ENCODE measurements at regions not wholly inside any gene's neighbourhood (a gene's known extent, or its start where the extent isn't known, plus 50 kb on each side); places are given as distances from the start of the nearest gene placed in this dataset.

DNA sequence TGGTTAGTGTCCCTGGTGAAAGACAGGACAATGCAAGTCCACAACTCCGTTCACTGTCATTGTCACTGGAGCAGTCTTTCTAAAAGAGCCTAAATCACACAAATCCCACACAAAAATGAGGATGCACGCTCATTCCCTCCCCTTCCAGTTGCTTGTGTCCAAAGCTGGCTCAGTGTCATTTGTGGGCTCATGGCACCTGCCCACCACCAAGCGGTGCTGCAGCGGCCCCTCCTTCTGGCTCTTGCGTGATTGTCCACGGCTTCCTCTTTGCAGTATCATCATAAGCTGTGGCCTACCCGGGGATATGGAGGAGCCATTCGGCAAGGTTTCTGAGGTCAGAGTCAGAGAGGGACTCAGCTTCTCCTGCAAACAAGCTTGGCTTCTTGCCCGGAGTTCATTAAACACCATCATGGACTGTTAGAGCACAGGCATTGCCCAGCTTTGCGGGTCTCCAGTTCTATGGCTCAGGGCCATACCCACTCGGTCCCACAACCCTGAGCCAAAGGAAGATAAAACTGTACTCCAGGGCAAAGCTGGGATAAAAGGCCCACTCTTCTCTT is 179.4 kb upstream of the AGAP1 start:
- TF ChIP-seq PAX5 (IDR thresholded peaks at IDR 0.05; ENCODE audit: insufficient read depth, low read length, severe bottlenecking): no peak
- TF ChIP-seq POU2F2 (IDR thresholded peaks at IDR 0.05; ENCODE audit: low read depth, low read length): no peak
- TF ChIP-seq SPI1 (IDR thresholded peaks at IDR 0.05; ENCODE audit: low read depth, low read length): no peak
- TF ChIP-seq POLR2AphosphoS5 (IDR thresholded peaks at IDR 0.05; ENCODE audit: low read depth, low read length): no peak
- no peak for TF ChIP-seq POLR2A (IDR thresholded peaks at IDR 0.05; ENCODE audit: low read depth, low read length)
- no peak for TF ChIP-seq TAF1 (IDR thresholded peaks at IDR 0.05; ENCODE audit: low read depth, low read length)
- DNase-seq (ENCODE audit: insufficient read length, low spot score) (no peak), FAIRE-seq (no peak)

DNA sequence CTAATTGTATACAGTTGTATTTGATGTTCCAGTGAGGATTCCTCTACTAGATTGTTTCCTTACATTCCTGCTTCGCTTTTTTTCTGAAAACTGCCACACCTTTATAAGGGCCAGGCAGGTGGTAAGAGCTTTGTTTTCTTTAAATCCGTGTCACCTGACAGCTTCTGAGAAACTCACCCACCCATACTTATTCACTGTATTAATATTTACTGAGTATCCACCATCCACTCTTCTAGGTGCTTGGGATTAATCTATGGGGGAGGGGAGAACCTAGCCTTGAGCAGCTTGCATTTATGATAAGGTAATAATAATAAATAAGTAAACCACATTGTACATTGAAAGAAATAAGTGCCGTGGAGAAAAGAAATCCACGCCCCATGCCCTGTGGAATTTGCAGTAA is 174.7 kb upstream of the AGAP1 start:
- FAIRE-seq (no peak), DNase-seq (ENCODE audit: insufficient read length, low spot score) (no peak)
- no peak for TF ChIP-seq PAX5 (IDR thresholded peaks at IDR 0.05; ENCODE audit: insufficient read depth, low read length, severe bottlenecking)
- no peak for TF ChIP-seq TAF1 (IDR thresholded peaks at IDR 0.05; ENCODE audit: low read depth, low read length)
- no peak for TF ChIP-seq POLR2A (IDR thresholded peaks at IDR 0.05; ENCODE audit: low read depth, low read length)
- no peak for TF ChIP-seq POU2F2 (IDR thresholded peaks at IDR 0.05; ENCODE audit: low read depth, low read length)
- TF ChIP-seq SPI1 (IDR thresholded peaks at IDR 0.05; ENCODE audit: low read depth, low read length): no peak
- TF ChIP-seq POLR2AphosphoS5 (IDR thresholded peaks at IDR 0.05; ENCODE audit: low read depth, low read length): no peak

DNA sequence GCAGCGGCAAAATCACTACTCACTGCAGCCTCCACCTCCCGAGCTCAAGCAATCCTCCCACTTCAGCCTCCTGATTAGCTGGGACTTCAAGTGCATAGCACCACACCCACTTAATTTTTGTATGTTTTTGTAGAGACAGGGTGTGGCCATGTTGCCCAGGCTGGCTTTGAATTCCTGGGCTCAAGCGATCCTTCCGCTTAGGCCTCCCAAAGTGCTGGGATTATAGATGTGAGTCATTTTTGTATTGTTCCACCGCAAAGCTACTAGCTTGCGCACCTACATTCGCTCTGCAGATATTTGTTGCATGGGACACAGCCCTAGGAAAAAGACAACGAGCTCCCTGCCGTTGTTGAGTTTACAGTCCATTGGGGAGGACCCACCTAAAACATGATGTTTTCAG is 173.5 kb upstream of the AGAP1 start:
- no peak for FAIRE-seq
- no peak for TF ChIP-seq PAX5 (IDR thresholded peaks at IDR 0.05; ENCODE audit: insufficient read depth, low read length, severe bottlenecking)
- no peak for TF ChIP-seq POU2F2 (IDR thresholded peaks at IDR 0.05; ENCODE audit: low read depth, low read length)
- no peak for TF ChIP-seq POLR2A (IDR thresholded peaks at IDR 0.05; ENCODE audit: low read depth, low read length)
- TF ChIP-seq POLR2AphosphoS5 (IDR thresholded peaks at IDR 0.05; ENCODE audit: low read depth, low read length): no peak
- TF ChIP-seq SPI1 (IDR thresholded peaks at IDR 0.05; ENCODE audit: low read depth, low read length): no peak
- TF ChIP-seq TAF1 (IDR thresholded peaks at IDR 0.05; ENCODE audit: low read depth, low read length): no peak
- DNase-seq (ENCODE audit: insufficient read length, low spot score): no peak

DNA sequence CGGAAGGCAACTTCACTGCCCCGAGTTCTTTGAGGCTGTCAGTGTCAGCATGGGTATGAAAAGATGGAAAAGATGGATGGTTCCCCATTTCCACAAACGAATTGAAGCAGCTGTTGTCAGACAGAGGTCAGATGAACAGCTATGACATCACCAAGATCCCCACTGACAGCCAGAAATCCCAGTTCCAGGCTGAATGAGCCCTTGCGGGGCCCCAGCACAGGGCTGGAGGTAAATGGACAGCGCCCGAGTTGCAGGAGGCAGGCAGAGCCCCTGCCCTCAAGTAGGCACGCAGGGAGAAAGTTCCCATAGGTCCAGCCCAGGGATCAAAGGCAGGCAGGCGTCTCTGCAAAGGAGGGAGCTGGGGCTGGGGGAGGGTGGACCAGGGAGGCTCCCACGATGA is 169.5 kb upstream of the AGAP1 start:
- FAIRE-seq (no peak), DNase-seq (ENCODE audit: insufficient read length, low spot score) (no peak)
- TF ChIP-seq TAF1 (IDR thresholded peaks at IDR 0.05; ENCODE audit: low read depth, low read length) (no peak), POLR2A (IDR thresholded peaks at IDR 0.05; ENCODE audit: low read depth, low read length) (no peak), POU2F2 (IDR thresholded peaks at IDR 0.05; ENCODE audit: low read depth, low read length) (no peak), PAX5 (IDR thresholded peaks at IDR 0.05; ENCODE audit: insufficient read depth, low read length, severe bottlenecking) (no peak), SPI1 (IDR thresholded peaks at IDR 0.05; ENCODE audit: low read depth, low read length) (no peak), POLR2AphosphoS5 (IDR thresholded peaks at IDR 0.05; ENCODE audit: low read depth, low read length) (no peak)

GRCh38 chr2:235325151-235325550 is 168.7 kb upstream of the AGAP1 start:
- DNase-seq (ENCODE audit: insufficient read length, low spot score) (no peak), FAIRE-seq (no peak)

GRCh38 chr2:235328991-235329390 is 164.9 kb upstream of the AGAP1 start:
- FAIRE-seq (no peak), DNase-seq (ENCODE audit: insufficient read length, low spot score) (no peak)
- no peak for TF ChIP-seq POLR2A (IDR thresholded peaks at IDR 0.05; ENCODE audit: low read depth, low read length)
- no peak for TF ChIP-seq TAF1 (IDR thresholded peaks at IDR 0.05; ENCODE audit: low read depth, low read length)
- TF ChIP-seq POU2F2 (IDR thresholded peaks at IDR 0.05; ENCODE audit: low read depth, low read length): no peak
- no peak for TF ChIP-seq SPI1 (IDR thresholded peaks at IDR 0.05; ENCODE audit: low read depth, low read length)
- TF ChIP-seq PAX5 (IDR thresholded peaks at IDR 0.05; ENCODE audit: insufficient read depth, low read length, severe bottlenecking): no peak
- TF ChIP-seq POLR2AphosphoS5 (IDR thresholded peaks at IDR 0.05; ENCODE audit: low read depth, low read length): no peak

More at GRCh38 chr2:235325151-235325550, 168.7 kb upstream of the AGAP1 start:
- TF ChIP-seq PAX5 (IDR thresholded peaks at IDR 0.05; ENCODE audit: insufficient read depth, low read length, severe bottlenecking) (no peak), POLR2AphosphoS5 (IDR thresholded peaks at IDR 0.05; ENCODE audit: low read depth, low read length) (no peak)

DNA sequence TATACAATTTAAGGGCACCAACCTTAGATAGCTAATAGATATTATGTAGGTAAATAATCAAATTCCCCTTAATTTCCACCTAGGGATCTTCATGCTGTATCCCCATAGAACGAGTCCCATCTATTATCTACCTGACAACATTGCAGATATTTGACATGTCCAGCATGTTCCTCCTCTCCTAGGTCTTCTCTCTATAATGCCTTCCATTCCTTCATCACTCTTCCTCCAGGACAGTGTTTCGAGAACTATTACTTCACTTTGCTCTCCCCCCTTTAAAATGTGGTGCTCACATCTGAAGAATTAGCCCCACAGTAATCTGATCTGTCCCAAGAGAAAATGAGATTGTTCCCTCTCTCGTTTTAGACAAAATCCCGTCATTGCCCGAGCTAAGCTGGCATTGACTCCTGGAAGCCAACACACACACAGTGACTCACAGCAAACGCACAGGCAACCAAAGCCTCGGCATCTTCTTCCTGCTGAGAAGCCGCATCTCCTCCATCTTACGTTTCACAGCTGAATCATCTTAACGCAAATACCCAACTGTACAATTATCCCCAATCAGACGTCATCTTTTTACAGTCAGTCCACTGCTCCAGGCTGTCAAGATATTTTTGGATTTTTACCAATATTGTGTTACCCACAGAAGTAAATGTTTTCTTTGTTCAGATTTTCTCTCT is 162.9 kb upstream of the AGAP1 start:
- FAIRE-seq (no peak), DNase-seq (ENCODE audit: insufficient read length, low spot score) (no peak)
- TF ChIP-seq SPI1 (IDR thresholded peaks at IDR 0.05; ENCODE audit: low read depth, low read length): no peak
- TF ChIP-seq POU2F2 (IDR thresholded peaks at IDR 0.05; ENCODE audit: low read depth, low read length): no peak
- TF ChIP-seq POLR2AphosphoS5 (IDR thresholded peaks at IDR 0.05; ENCODE audit: low read depth, low read length): no peak
- TF ChIP-seq POLR2A (IDR thresholded peaks at IDR 0.05; ENCODE audit: low read depth, low read length): no peak
- no peak for TF ChIP-seq TAF1 (IDR thresholded peaks at IDR 0.05; ENCODE audit: low read depth, low read length)
- no peak for TF ChIP-seq PAX5 (IDR thresholded peaks at IDR 0.05; ENCODE audit: insufficient read depth, low read length, severe bottlenecking)

DNA sequence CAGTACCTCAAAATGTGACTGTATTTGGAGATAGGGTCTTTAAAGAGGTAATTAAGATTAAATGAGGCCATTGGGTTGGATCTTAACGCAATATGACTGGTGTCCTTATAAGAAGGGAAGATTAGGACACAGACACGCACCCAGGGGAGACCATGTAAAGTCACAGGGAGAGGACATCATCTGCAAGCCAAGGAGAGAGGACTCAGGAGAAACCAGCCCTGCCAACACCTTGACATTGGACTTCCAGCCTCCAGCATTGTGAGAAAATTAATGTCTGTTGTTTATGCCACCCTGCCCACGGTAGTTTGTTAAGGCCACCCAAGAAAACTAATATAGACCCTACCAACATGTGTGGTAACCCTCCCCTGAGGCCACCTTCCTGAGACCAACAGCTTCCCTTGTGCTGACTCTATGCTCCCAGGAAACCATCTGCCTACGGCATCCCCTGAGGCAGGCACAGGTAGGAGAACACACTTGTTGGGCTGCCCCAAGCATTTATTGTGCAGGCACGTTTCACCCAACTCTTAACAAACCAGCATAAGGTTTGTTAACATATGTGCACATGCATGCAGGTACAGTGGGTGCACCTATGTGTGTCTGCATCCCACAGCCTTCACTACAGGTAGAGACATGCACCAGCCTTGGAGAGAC is 161.5 kb upstream of the AGAP1 start:
- DNase-seq (ENCODE audit: insufficient read length, low spot score) (no peak), FAIRE-seq (no peak)
- no peak for TF ChIP-seq SPI1 (IDR thresholded peaks at IDR 0.05; ENCODE audit: low read depth, low read length)
- no peak for TF ChIP-seq POLR2AphosphoS5 (IDR thresholded peaks at IDR 0.05; ENCODE audit: low read depth, low read length)
- no peak for TF ChIP-seq TAF1 (IDR thresholded peaks at IDR 0.05; ENCODE audit: low read depth, low read length)
- TF ChIP-seq POU2F2 (IDR thresholded peaks at IDR 0.05; ENCODE audit: low read depth, low read length): no peak
- no peak for TF ChIP-seq POLR2A (IDR thresholded peaks at IDR 0.05; ENCODE audit: low read depth, low read length)
- TF ChIP-seq PAX5 (IDR thresholded peaks at IDR 0.05; ENCODE audit: insufficient read depth, low read length, severe bottlenecking): no peak

- DNase-seq (ENCODE audit: insufficient read length, low spot score) (no peak), FAIRE-seq (no peak)
- TF ChIP-seq TAF1 (IDR thresholded peaks at IDR 0.05; ENCODE audit: low read depth, low read length) (no peak), POLR2A (IDR thresholded peaks at IDR 0.05; ENCODE audit: low read depth, low read length) (no peak), POU2F2 (IDR thresholded peaks at IDR 0.05; ENCODE audit: low read depth, low read length) (no peak), SPI1 (IDR thresholded peaks at IDR 0.05; ENCODE audit: low read depth, low read length) (no peak), POLR2AphosphoS5 (IDR thresholded peaks at IDR 0.05; ENCODE audit: low read depth, low read length) (no peak), PAX5 (IDR thresholded peaks at IDR 0.05; ENCODE audit: insufficient read depth, low read length, severe bottlenecking) (no peak)
These were observed 160.8 kb upstream of the AGAP1 start for GRCh38 chr2:235333076-235333475.

Measured in GM12891 (cell line).